ENCODE measurements at regions not wholly inside any gene's neighbourhood (a gene's known extent, or its start where the extent isn't known, plus 50 kb on each side); places are given as distances from the start of the nearest gene placed in this dataset.

DNA sequence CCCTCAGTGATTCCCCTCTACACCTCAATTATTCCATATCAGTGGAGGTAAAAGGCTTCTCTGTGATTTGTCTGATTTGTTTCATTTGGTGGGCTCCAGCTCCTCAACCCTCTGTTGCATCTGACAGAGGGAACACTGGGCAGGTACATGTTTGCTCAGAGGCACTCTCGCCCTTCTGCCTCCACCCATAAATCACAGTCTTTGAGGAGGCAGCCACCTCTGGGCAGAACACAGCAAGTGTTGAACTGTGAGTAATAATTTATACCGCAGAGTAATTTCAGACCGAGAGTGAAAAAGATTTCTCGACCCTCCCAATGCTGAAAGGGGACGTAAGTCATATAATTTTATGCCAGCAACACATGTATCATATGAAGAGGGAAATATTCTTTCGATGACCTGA lies 330.1 kb upstream of the PBX1 start:
- Histone ChIP-seq H3K36me3 (ENCODE audit: control insufficient read depth, insufficient read depth, low read length) (no peaks in the 10 kb centered on the region), H3K27ac (ENCODE audit: low read length) (no peak overlapping the region), H3K9me3 (ENCODE audit: control insufficient read depth, insufficient read depth, low read depth, low read length) (peaks cover 3% of the 10 kb centered on the region; the same call in 1 of the 2 replicates), H3K4me1 (ENCODE audit: control insufficient read depth, insufficient read depth, low read length) (no peaks in the 10 kb centered on the region), H3K4me3 (ENCODE audit: low read depth in 2 of 2, low read length in 2 of 2) (no peak overlapping the region), H3K27me3 (ENCODE audit: control insufficient read depth, insufficient read depth, low read length) (no peaks in the 10 kb centered on the region)
- in situ Hi-C loops (cut with HindIII; ENCODE audit: low pct_unique_long_range_greater_than_20kb, low sequenced_read_pairs) (no loop called here), intact Hi-C loops (cut with micrococcal nuclease; ENCODE audit: unreplicated experiment) (no loop called here)
- no TSS peak for BruUV-seq (replicated peaks)
- DNase-seq (ENCODE audit: low read depth, low spot score) (no peak), ATAC-seq (no peak)
- ChIA-PET POLR2A (no interaction called here), CTCF (no interaction called here)
- TF ChIP-seq CTCF (IDR thresholded peaks at IDR 0.05): no peak
- TF ChIP-seq SIN3A (IDR thresholded peaks at IDR 0.05; ENCODE audit: borderline replicate concordance, insufficient read depth, low read depth, low read length): no peak
- TF ChIP-seq REST (IDR thresholded peaks at IDR 0.05; ENCODE audit: insufficient read depth in 1 of 2, low read depth in 2 of 2, low read length in 1 of 2): no peak
- TF ChIP-seq TCF7L2 (IDR thresholded peaks at IDR 0.05; ENCODE audit: low read depth, low read length): no peak
- no peak for TF ChIP-seq POLR2AphosphoS5 (IDR thresholded peaks at IDR 0.05; ENCODE audit: low read depth, low read length)

DNA sequence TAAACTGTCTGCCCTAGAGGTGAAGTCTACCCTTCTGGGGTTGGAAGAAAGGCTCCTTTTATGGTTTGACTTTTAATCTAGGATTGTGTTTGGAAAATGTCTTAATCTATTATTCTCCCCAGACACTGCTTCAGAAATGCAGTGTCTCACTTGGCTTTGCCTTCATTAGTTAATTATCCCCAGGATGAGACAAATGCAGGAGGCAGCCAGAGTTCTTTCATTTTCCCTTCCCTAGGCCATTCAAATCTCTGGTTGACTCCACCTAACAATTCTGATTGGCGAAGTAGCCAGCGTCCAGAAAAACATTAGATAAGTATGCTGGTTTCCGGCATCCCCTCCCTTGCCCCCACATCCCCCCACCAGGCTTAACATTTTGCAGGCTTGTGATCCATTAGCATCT lies 325.8 kb upstream of the PBX1 start:
- BruUV-seq (replicated peaks): no TSS peak
- CTCF ChIA-PET: no interaction called here
- TF ChIP-seq TCF7L2 (IDR thresholded peaks at IDR 0.05; ENCODE audit: low read depth, low read length): no peak
- no peak for TF ChIP-seq SIN3A (IDR thresholded peaks at IDR 0.05; ENCODE audit: borderline replicate concordance, insufficient read depth, low read depth, low read length)
- TF ChIP-seq REST (IDR thresholded peaks at IDR 0.05; ENCODE audit: insufficient read depth in 1 of 2, low read depth in 2 of 2, low read length in 1 of 2): no peak
- TF ChIP-seq CTCF (IDR thresholded peaks at IDR 0.05): no peak
- no peak for TF ChIP-seq POLR2AphosphoS5 (IDR thresholded peaks at IDR 0.05; ENCODE audit: low read depth, low read length)

More for the DNA sequence above, 325.8 kb upstream of the PBX1 start:
- ATAC-seq (no peak), DNase-seq (ENCODE audit: low read depth, low spot score) (no peak)
- H3K27ac ChIP-seq (ENCODE audit: low read length): no peak overlapping the region
- no peaks in the 10 kb centered on the region for H3K27me3 ChIP-seq (ENCODE audit: control insufficient read depth, insufficient read depth, low read length)
- in situ Hi-C loops (cut with HindIII; ENCODE audit: low pct_unique_long_range_greater_than_20kb, low sequenced_read_pairs): no loop called here
- no peaks in the 10 kb centered on the region for H3K36me3 ChIP-seq (ENCODE audit: control insufficient read depth, insufficient read depth, low read length)
- no peak overlapping the region for H3K4me3 ChIP-seq (ENCODE audit: low read depth in 2 of 2, low read length in 2 of 2)
- peaks cover 3% of the 10 kb centered on the region; the same call in 1 of the 2 replicates for H3K9me3 ChIP-seq (ENCODE audit: control insufficient read depth, insufficient read depth, low read depth, low read length)
- H3K4me1 ChIP-seq (ENCODE audit: control insufficient read depth, insufficient read depth, low read length): no peaks in the 10 kb centered on the region
- POLR2A ChIA-PET: no interaction called here
- intact Hi-C loops (cut with micrococcal nuclease; ENCODE audit: unreplicated experiment): no loop called here
